ENCODE measurements at regions not wholly inside any gene's neighbourhood (a gene's known extent, or its start where the extent isn't known, plus 50 kb on each side); places are given as distances from the start of the nearest gene placed in this dataset.

GRCh38 chr1:113198806-113199205 lies 125.8 kb downstream of the LRIG2 start (continued):
- TF ChIP-seq CHD7 (IDR thresholded peaks at IDR 0.05; ENCODE audit: insufficient replicate concordance, low read length): no peak
- no peak for TF ChIP-seq MAX (IDR thresholded peaks at IDR 0.05)
- TF ChIP-seq EZH2 (IDR thresholded peaks at IDR 0.05; ENCODE audit: low read depth, low read length, severe bottlenecking): no peak
- no peak for TF ChIP-seq SIX5 (IDR thresholded peaks at IDR 0.05; ENCODE audit: low read depth, low read length)
- TF ChIP-seq BRCA1 (IDR thresholded peaks at IDR 0.05; ENCODE audit: low read depth, low read length): no peak
- TF ChIP-seq SUZ12 (IDR thresholded peaks at IDR 0.05; ENCODE audit: low read length): no peak
- TF ChIP-seq NANOG (IDR thresholded peaks at IDR 0.05; ENCODE audit: insufficient read depth, low read depth, low read length, poor library complexity, severe bottlenecking): no peak
- no peak for TF ChIP-seq KDM5A (IDR thresholded peaks at IDR 0.05; ENCODE audit: low read length)
- no peak for TF ChIP-seq SP4 (IDR thresholded peaks at IDR 0.05; ENCODE audit: low read length)
- TF ChIP-seq EGR1 (IDR thresholded peaks at IDR 0.05; ENCODE audit: borderline replicate concordance, low read depth, low read length): no peak
- TF ChIP-seq RXRA (IDR thresholded peaks at IDR 0.05; ENCODE audit: insufficient read depth, low read depth, low read length): no peak

Data from H1 (cell line).